Neural cell (in vitro differentiated cells): ENCODE measurements at regions not wholly inside any gene's neighbourhood (a gene's known extent, or its start where the extent isn't known, plus 50 kb on each side); places are given as distances from the start of the nearest gene placed in this dataset.

Experiments used
- H2AFZ ChIP-seq: fragments of 200-600, 300-800 bp; sonication (generic), shearing (Covaris generic); 2 replicates; pipeline ENCODE4 v1.6.0; 2014; ENCODE audit warnings: low read depth, mild to moderate bottlenecking, antibody characterized with exemption, low read length, moderate library complexity
- H3F3A ChIP-seq: fragments of 200-600 bp; shearing (Covaris generic); 2 replicates; pipeline ENCODE4 v1.6.1; 2016; ENCODE audit warnings: mild to moderate bottlenecking, moderate library complexity, mixed read lengths, antibody characterized with exemption, low read length; ENCODE audit not compliant: insufficient read depth, poor library complexity, severe bottlenecking
- H3K27ac ChIP-seq: fragments of 200-600, 300-800 bp; sonication (generic), shearing (Covaris generic); 2 replicates; pipeline ENCODE4 v1.5.1; 2014; ENCODE audit warnings: mild to moderate bottlenecking, low read length, moderate library complexity
- H3K27me3 ChIP-seq: fragments of 300-800, 200-600 bp; sonication (generic), shearing (Covaris generic); 2 replicates; pipeline ENCODE4 v1.6.0; 2014; ENCODE audit warnings: mild to moderate bottlenecking, low read depth, low read length, moderate library complexity; ENCODE audit not compliant: insufficient read depth
- H3K36me3 ChIP-seq: fragments of 300-800, 200-600 bp; sonication (generic), shearing (Covaris generic); 2 replicates; pipeline ENCODE4 v1.5.1; 2014; ENCODE audit warnings: mild to moderate bottlenecking, antibody characterized with exemption, low read length, moderate library complexity; ENCODE audit not compliant: insufficient read depth
- H3K4me2 ChIP-seq: fragments of 300-800, 200-600 bp; sonication (generic), shearing (Covaris generic); 2 replicates; pipeline ENCODE4 v1.6.0; 2014; ENCODE audit warnings: mild to moderate bottlenecking, low read length
- H3K4me3 ChIP-seq: fragments of 300-800, 200-600 bp; sonication (generic), shearing (Covaris generic); 2 replicates; pipeline ENCODE4 v1.5.1; 2014; ENCODE audit warnings: mild to moderate bottlenecking, low read length, moderate library complexity
- H3K79me2 ChIP-seq: fragments of 200-600 bp; shearing (Covaris generic); replicated peaks from 2 replicates; pipeline ENCODE4 v1.6.0; 2014; ENCODE audit warnings: mild to moderate bottlenecking, low read length, moderate library complexity; ENCODE audit not compliant: insufficient read depth
- H3K9ac ChIP-seq: fragments of 300-800, 200-600 bp; sonication (generic), shearing (Covaris generic); 2 replicates; pipeline ENCODE4 v1.6.1; 2016; ENCODE audit warnings: mild to moderate bottlenecking, low read length, mixed read lengths
- H3K9me2 ChIP-seq: fragments of 200-600 bp; shearing (Covaris generic); 2 replicates; pipeline ENCODE4 v1.6.1; 2016; ENCODE audit warnings: mild to moderate bottlenecking, low read length, mixed read lengths; ENCODE audit not compliant: insufficient read depth
- H3K9me3 ChIP-seq: fragments of 200-600, 300-800 bp; sonication (generic), shearing (Covaris generic); 2 replicates; pipeline ENCODE4 v1.6.1; 2016; ENCODE audit warnings: mild to moderate bottlenecking, mixed run types, low read length, moderate library complexity, mixed read lengths
- H4K20me1 ChIP-seq: fragments of 200-600 bp; shearing (Covaris generic); 2 replicates; pipeline ENCODE4 v1.6.1; 2016; ENCODE audit warnings: mild to moderate bottlenecking, mixed run types; ENCODE audit not compliant: insufficient read depth
- CTCF ChIP-seq: fragments of 450-650 bp; IDR thresholded peaks from 2 replicates; pipeline ENCODE4 v1.5.1; 2014; ENCODE audit warnings: antibody characterized with exemption, mild to moderate bottlenecking, moderate library complexity; ENCODE audit not compliant: poor library complexity, severe bottlenecking
- EP300 ChIP-seq: fragments of 450-650 bp; conservative IDR thresholded peaks from 2 replicates; pipeline ENCODE4 v1.6.1; 2014; ENCODE audit warnings: antibody characterized with exemption, mild to moderate bottlenecking, moderate library complexity; ENCODE audit not compliant: poor library complexity, severe bottlenecking
- EZH2 ChIP-seq: fragments of 200-600, 300-800 bp; shearing (Covaris generic), sonication (generic); IDR thresholded peaks from 2 replicates; pipeline ENCODE4 v1.6.1; 2014; ENCODE audit warnings: antibody characterized with exemption, low read length, borderline replicate concordance, mild to moderate bottlenecking; ENCODE audit not compliant: insufficient read depth, poor library complexity, severe bottlenecking
- MXI1 ChIP-seq: fragments of 450-650 bp; conservative IDR thresholded peaks from 2 replicates; pipeline ENCODE4 v1.6.1; 2014; ENCODE audit warnings: antibody characterized with exemption, mild to moderate bottlenecking; ENCODE audit not compliant: poor library complexity, severe bottlenecking
- POLR2AphosphoS5 ChIP-seq: IDR thresholded peaks from 2 replicates; pipeline ENCODE4 v1.6.1; 2012
- RAD21 ChIP-seq: fragments of 450-650 bp; conservative IDR thresholded peaks from 2 replicates; pipeline ENCODE4 v1.6.1; 2014; ENCODE audit warnings: antibody characterized with exemption, mild to moderate bottlenecking, moderate library complexity
- REST ChIP-seq: IDR thresholded peaks from 2 replicates; pipeline ENCODE4 v1.6.1; 2012; ENCODE audit warnings: borderline replicate concordance
- SMC3 ChIP-seq: fragments of 450-650 bp; conservative IDR thresholded peaks from 2 replicates; pipeline ENCODE4 v1.6.1; 2014; ENCODE audit warnings: antibody characterized with exemption, mild to moderate bottlenecking, moderate library complexity; ENCODE audit not compliant: poor library complexity
- TAF1 ChIP-seq: IDR thresholded peaks from 2 replicates; pipeline ENCODE4 v1.6.1; 2012; ENCODE audit warnings: low read depth

- Histone ChIP-seq H3K9ac (no peak overlapping the region), H3K9me2 (no peaks in the 10 kb centered on the region), H3F3A (no peaks in the 10 kb centered on the region), H3K27ac (no peak overlapping the region), H3K79me2 (no peaks in the 10 kb centered on the region), H3K4me3 (no peak overlapping the region), H3K9me3 (no peaks in the 10 kb centered on the region), H3K27me3 (no peaks in the 10 kb centered on the region), H3K4me2 (no peak overlapping the region), H2AFZ (no peak overlapping the region), H4K20me1 (no peaks in the 10 kb centered on the region), H3K36me3 (no peaks in the 10 kb centered on the region)
- TF ChIP-seq TAF1 = no peak
Observed at GRCh38 chr5:20536813-20537212, 548.8 kb upstream of the CDH18 start.

- Histone ChIP-seq H3K9ac (no peak overlapping the region), H3K9me2 (no peaks in the 10 kb centered on the region), H3K36me3 (no peaks in the 10 kb centered on the region), H3K4me2 (no peak overlapping the region), H3K27ac (no peak overlapping the region), H3K4me3 (no peak overlapping the region), H3K79me2 (no peaks in the 10 kb centered on the region), H4K20me1 (no peaks in the 10 kb centered on the region), H3K9me3 (no peaks in the 10 kb centered on the region), H3F3A (no peaks in the 10 kb centered on the region), H3K27me3 (no peaks in the 10 kb centered on the region), H2AFZ (no peak overlapping the region)
- TF ChIP-seq TAF1 = no peak
- no peak for TF ChIP-seq EZH2
- no peak for TF ChIP-seq MXI1
- TF ChIP-seq POLR2AphosphoS5 = no peak
Observed at GRCh38 chr5:20536341-20536740, 548.3 kb upstream of the CDH18 start.

- no peaks in the 10 kb centered on the region for H3K9me2 ChIP-seq
- no peaks in the 10 kb centered on the region for H3K36me3 ChIP-seq
- H3K27me3 ChIP-seq = no peaks in the 10 kb centered on the region
- no peaks in the 10 kb centered on the region for H3K79me2 ChIP-seq
- peaks cover 20% of the 10 kb centered on the region for H3K9me3 ChIP-seq
- H3F3A ChIP-seq = no peaks in the 10 kb centered on the region
- no peak overlapping the region for H2AFZ ChIP-seq
- H3K27ac ChIP-seq = no peak overlapping the region
- TF ChIP-seq EP300 (no peak), CTCF (no peak), POLR2AphosphoS5 (no peak), REST (no peak), SMC3 (no peak), RAD21 (no peak), TAF1 (no peak), MXI1 (no peak), EZH2 (no peak)
- H3K9ac ChIP-seq = no peak overlapping the region
- H3K4me3 ChIP-seq = no peak overlapping the region
- no peaks in the 10 kb centered on the region for H4K20me1 ChIP-seq
- no peak overlapping the region for H3K4me2 ChIP-seq
Observed at GRCh38 chr5:20528471-20528870, 540.5 kb upstream of the CDH18 start.
